ENCODE measurements at regions not wholly inside any gene's neighbourhood (a gene's known extent, or its start where the extent isn't known, plus 50 kb on each side); places are given as distances from the start of the nearest gene placed in this dataset.

DNA sequence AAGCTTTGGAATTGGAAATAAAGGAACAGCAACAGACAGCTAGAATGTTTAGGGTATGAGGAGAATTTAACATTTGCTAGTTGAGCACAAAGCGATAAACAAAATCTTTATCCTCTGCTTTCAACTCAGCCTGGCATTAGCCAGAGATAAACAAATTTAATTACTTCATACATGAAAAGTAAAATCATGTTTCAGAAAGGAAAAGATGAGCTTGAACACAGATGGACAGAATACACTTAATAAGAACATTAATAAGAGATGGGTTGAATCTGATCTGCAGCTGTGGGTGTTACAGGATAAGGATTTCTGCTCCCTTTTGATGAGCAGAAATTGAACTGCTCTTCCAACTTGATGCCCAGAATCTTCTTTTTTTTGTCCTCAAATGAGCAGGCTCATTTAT is 275.2 kb downstream of the CSNK1G3 start (continued):
- no peak for TF ChIP-seq RXRA (IDR thresholded peaks at IDR 0.05; ENCODE audit: borderline replicate concordance, low read depth)
- no peak for TF ChIP-seq RAD21 (IDR thresholded peaks at IDR 0.05; ENCODE audit: low read length)

DNA sequence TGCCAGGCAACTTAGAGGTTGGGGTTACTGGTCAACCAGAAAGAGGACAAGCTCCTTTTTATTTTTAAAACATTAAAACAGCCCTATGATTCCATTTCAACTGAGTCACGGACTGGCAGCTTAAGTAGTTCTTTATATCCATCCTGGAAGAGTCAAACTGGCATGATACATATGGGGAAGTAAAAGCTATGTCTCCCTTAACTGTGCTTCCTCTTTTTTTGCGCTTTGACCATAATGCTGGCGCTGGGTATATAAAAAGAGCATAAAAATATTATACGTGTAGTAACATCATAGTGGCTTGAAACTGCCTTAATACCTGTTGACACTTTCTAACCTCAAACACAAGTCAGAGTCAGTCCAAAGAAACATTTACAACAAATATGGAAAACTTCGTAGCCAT is 274.4 kb downstream of the CSNK1G3 start:
- no peak for TF ChIP-seq FOXM1 (IDR thresholded peaks at IDR 0.05; ENCODE audit: low read depth)
- TF ChIP-seq RFX5 (IDR thresholded peaks at IDR 0.05; ENCODE audit: low read length) = no peak
- no peak for TF ChIP-seq TEAD4 (IDR thresholded peaks at IDR 0.05; ENCODE audit: borderline replicate concordance, insufficient read depth)
- no peak for TF ChIP-seq RCOR1 (IDR thresholded peaks at IDR 0.05; ENCODE audit: low read length)
- TF ChIP-seq RAD21 (IDR thresholded peaks at IDR 0.05; ENCODE audit: low read length) = no peak
- TF ChIP-seq TAF1 (IDR thresholded peaks at IDR 0.05; ENCODE audit: borderline replicate concordance, low read depth, low read length) = no peak
- TF ChIP-seq, protein P1, sequence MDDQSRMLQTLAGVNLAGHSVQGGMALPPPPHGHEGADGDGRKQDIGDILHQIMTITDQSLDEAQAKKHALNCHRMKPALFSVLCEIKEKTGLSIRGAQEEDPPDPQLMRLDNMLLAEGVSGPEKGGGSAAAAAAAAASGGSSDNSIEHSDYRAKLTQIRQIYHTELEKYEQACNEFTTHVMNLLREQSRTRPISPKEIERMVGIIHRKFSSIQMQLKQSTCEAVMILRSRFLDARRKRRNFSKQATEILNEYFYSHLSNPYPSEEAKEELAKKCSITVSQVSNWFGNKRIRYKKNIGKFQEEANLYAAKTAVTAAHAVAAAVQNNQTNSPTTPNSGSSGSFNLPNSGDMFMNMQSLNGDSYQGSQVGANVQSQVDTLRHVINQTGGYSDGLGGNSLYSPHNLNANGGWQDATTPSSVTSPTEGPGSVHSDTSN (IDR thresholded peaks at IDR 0.05) = no peak
- TF ChIP-seq SIN3A (IDR thresholded peaks at IDR 0.05; ENCODE audit: borderline replicate concordance, low read depth, low read length) = no peak
- no peak for TF ChIP-seq CHD2 (IDR thresholded peaks at IDR 0.05; ENCODE audit: low read length, partially characterized antibody)
- no peak for DNase-seq
- Histone ChIP-seq H3K79me2 (ENCODE audit: insufficient read depth) (no peaks in the 10 kb centered on the region), H3F3A (replicated peaks; ENCODE audit: insufficient read depth) (peaks cover 10% of the 10 kb centered on the region), H3K9ac (no peak overlapping the region), H3K4me1 (ENCODE audit: control insufficient read depth in 1 of 2, insufficient read depth in 2 of 2, low read depth in 1 of 2, low read length in 1 of 2) (peaks cover 26 to 35% of the 10 kb centered on the region in 2 experiments), H3K9me2 (no peaks in the 10 kb centered on the region), H3K9me3 (no peaks in the 10 kb centered on the region), H3K4me3 (ENCODE audit: low read depth in 2 of 2, low read length in 1 of 2) (no peak overlapping the region), H3K36me3 (replicated peaks in 1 of 2; ENCODE audit: control insufficient read depth in 1 of 2, insufficient read depth in 2 of 2, low read length in 1 of 2) (no peaks in the 10 kb centered on the region), H3K4me2 (0 out of 2 replicates have a peak overlapping the region, but pooled peaks have one; percentile 65), H2AFZ (ENCODE audit: low read depth) (no peak overlapping the region), H3K27ac (ENCODE audit: low read depth in 2 of 2, low read length in 1 of 2) (peak overlapping the region in 1 of 2 experiments; percentile 94; a peak in 3 of 4 replicates), H4K20me1 (ENCODE audit: insufficient read depth) (no peaks in the 10 kb centered on the region), H3K27me3 (ENCODE audit: insufficient read depth) (no peaks in the 10 kb centered on the region)
- ChIA-PET CTCF (no interaction called here), POLR2A (no interaction called here)
- 91% methylated on average over 5 of the region's 5 CpGs for WGBS (ENCODE audit: low lambda C conversion rate)

DNA sequence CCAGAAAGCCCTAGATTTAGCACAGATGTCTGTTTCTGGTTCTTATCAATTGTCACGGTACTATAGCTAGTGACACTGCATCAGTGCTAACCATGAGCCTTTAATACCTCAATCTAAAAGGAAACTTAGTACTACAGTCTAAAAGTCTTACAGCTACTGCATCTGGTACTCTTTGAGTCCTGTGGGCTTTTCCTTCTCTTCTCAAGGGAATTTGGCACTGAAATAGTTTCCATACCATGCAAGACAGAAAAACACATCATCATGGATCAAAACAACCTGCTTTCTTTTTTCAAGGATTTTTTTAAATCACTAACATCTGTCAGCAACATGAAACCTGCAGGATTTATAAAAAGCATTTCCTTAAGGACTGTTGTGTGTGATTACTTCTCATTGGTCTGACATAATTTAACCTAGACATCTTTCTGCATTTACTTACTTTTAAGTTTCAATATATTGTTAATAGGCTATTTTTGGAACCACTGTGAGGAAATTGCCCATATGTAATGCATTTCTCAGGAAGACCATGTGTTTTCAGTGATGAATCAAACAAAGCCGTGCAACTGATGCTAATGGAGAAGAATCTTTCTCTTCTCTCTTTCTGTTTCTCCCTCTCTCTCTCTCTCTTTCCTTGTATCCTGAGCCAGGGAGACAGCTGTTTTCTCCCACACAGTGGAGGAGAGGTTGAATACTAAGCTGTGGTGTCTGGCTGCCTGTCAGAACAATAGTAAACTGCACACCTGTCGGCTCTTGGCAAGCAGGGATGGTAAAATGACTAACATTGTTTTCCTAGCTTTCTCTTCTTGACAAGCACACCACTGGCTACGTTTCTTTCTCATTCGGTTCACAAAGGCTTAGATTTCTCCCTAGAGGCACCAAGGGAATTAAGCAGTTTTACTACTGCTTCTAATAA is 273.4 kb downstream of the CSNK1G3 start:
- no peaks in the 10 kb centered on the region for H3K27me3 ChIP-seq (ENCODE audit: insufficient read depth)
- no peaks in the 10 kb centered on the region for H3K9me3 ChIP-seq
- WGBS (ENCODE audit: low lambda C conversion rate) = 5% methylated on average over 5 of the region's 5 CpGs
- no peak overlapping the region for H3K9ac ChIP-seq
- no peaks in the 10 kb centered on the region for H3K36me3 ChIP-seq (replicated peaks in 1 of 2; ENCODE audit: control insufficient read depth in 1 of 2, insufficient read depth in 2 of 2, low read length in 1 of 2)
- H3K4me2 ChIP-seq = peak overlapping the region; percentile 65
- H3K9me2 ChIP-seq = no peaks in the 10 kb centered on the region
- POLR2A ChIA-PET = interaction anchor here (0.6 kb wide), 1 partner anchor 838 kb away, joined by 3 read pairs; no protein-coding TSS in a partner anchor
- H3K79me2 ChIP-seq (ENCODE audit: insufficient read depth) = no peaks in the 10 kb centered on the region
- CTCF ChIA-PET = interaction anchor here (1.1 kb wide), 1 partner anchor 22 kb away, joined by 4 read pairs; no protein-coding TSS in a partner anchor
- H3K4me1 ChIP-seq (ENCODE audit: control insufficient read depth in 1 of 2, insufficient read depth in 2 of 2, low read depth in 1 of 2, low read length in 1 of 2) = peaks cover 26 to 35% of the 10 kb centered on the region in 2 experiments
- no peaks in the 10 kb centered on the region for H4K20me1 ChIP-seq (ENCODE audit: insufficient read depth)
- H3K4me3 ChIP-seq (ENCODE audit: low read depth in 2 of 2, low read length in 1 of 2) = peak overlapping the region; percentile 23 to 26; a peak in 3 of 4 replicates
- peak overlapping the region; percentile 56 to 94; a peak in 3 of 4 replicates for H3K27ac ChIP-seq (ENCODE audit: low read depth in 2 of 2, low read length in 1 of 2)
- H3F3A ChIP-seq (replicated peaks; ENCODE audit: insufficient read depth) = peaks cover 10% of the 10 kb centered on the region
- peak; percentile 27 for DNase-seq
- peak overlapping the region; percentile 57; the same call in 1 of the 2 replicates for H2AFZ ChIP-seq (ENCODE audit: low read depth)
- TF ChIP-seq POLR2AphosphoS5 (IDR thresholded peaks at IDR 0.05; ENCODE audit: low read depth, low read length) (0 out of 2 replicates have a peak, but pooled peaks have one; percentile 12), CHD2 (IDR thresholded peaks at IDR 0.05; ENCODE audit: low read length, partially characterized antibody) (no peak), GABPA (IDR thresholded peaks at IDR 0.05; ENCODE audit: low read depth) (no peak), SIN3A (IDR thresholded peaks at IDR 0.05; ENCODE audit: borderline replicate concordance, low read depth, low read length) (no peak), YY1 (IDR thresholded peaks at IDR 0.05; ENCODE audit: low read depth) (no peak), MEF2A (IDR thresholded peaks at IDR 0.05; ENCODE audit: borderline replicate concordance, low read depth) (peak; percentile 54), NRF1 (IDR thresholded peaks at IDR 0.05; ENCODE audit: low read depth, low read length) (no peak), ELF1 (IDR thresholded peaks at IDR 0.05) (no peak), MXI1 (IDR thresholded peaks at IDR 0.05; ENCODE audit: low read depth, low read length) (0 out of 2 replicates have a peak, but pooled peaks have one; percentile 41), EP300 (IDR thresholded peaks at IDR 0.05; ENCODE audit: borderline replicate concordance in 1 of 2, low read depth in 1 of 2, low read length in 1 of 2) (peak in 1 of 2 experiments; percentile 71; a peak in 2 of 4 replicates), JUND (IDR thresholded peaks at IDR 0.05) (peak; percentile 18), TEAD4 (IDR thresholded peaks at IDR 0.05; ENCODE audit: borderline replicate concordance, insufficient read depth) (0 out of 2 replicates have a peak, but pooled peaks have one; percentile 55), FOXJ3 (CRISPR knock-in tag; IDR thresholded peaks at IDR 0.05) (no peak), RAD21 (IDR thresholded peaks at IDR 0.05; ENCODE audit: low read length) (peak; percentile 26; the same call in 1 of the 2 replicates)
- TF ChIP-seq, protein P2, sequence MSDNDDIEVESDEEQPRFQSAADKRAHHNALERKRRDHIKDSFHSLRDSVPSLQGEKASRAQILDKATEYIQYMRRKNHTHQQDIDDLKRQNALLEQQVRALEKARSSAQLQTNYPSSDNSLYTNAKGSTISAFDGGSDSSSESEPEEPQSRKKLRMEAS (IDR thresholded peaks at IDR 0.05; ENCODE audit: low read depth) = no peak
- TF ChIP-seq, protein P1 (IDR thresholded peaks at IDR 0.05) = peak; percentile 66
- TF ChIP-seq, protein P3, sequence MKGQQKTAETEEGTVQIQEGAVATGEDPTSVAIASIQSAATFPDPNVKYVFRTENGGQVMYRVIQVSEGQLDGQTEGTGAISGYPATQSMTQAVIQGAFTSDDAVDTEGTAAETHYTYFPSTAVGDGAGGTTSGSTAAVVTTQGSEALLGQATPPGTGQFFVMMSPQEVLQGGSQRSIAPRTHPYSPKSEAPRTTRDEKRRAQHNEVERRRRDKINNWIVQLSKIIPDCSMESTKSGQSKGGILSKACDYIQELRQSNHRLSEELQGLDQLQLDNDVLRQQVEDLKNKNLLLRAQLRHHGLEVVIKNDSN (IDR thresholded peaks at IDR 0.05; ENCODE audit: borderline replicate concordance, low read depth) = no peak

Data from SK-N-SH (cell line).